Panc1 (cell line): ENCODE measurements at regions not wholly inside any gene's neighbourhood (a gene's known extent, or its start where the extent isn't known, plus 50 kb on each side); places are given as distances from the start of the nearest gene placed in this dataset.

ENCODE experiments used
- ATAC-seq: fragments of 200-7000 bp; cut with Tn5 transposase; 2 replicates; pipeline ENCODE4 v1.9.1; 2020; ENCODE audit warnings: mild to moderate bottlenecking, moderate library complexity
- BruUV-seq: library from RNA; stranded (reverse); fragments of 400-500 nt; replicated peaks from 2 replicates; lab custom pipeline; 2021; lab: Mats Ljungman, UMichigan
- CTCF ChIA-PET: fragments of 300-600 bp; sonication (Branson Sonifier 250); formaldehyde crosslinking; loops from one replicate; lab custom pipeline; 2022; ENCODE audit warnings: antibody characterized with exemption; lab: Charles Lee
- POLR2A ChIA-PET: fragments of 300-600 bp; sonication (Branson Sonifier 250); formaldehyde crosslinking; loops from one replicate; lab custom pipeline; 2022; ENCODE audit warnings: antibody characterized with exemption; lab: Charles Lee
- DNase-seq: peaks from one replicate; pipeline ENCODE4 v3.0.0-alpha.2; 2010; ENCODE audit warnings: low read depth, low spot score
- H3K27ac ChIP-seq: 2 replicates; pipeline ENCODE4 v1.5.1; 2011; ENCODE audit warnings: mild to moderate bottlenecking, low read length, inconsistent platforms
- H3K27me3 ChIP-seq: fragments of 200-500 bp; sonication (Bioruptor generic); 2 replicates; pipeline ENCODE4 v1.6.0; 2014; ENCODE audit warnings: low read length, inconsistent platforms; ENCODE audit not compliant: control insufficient read depth, insufficient read depth
- H3K36me3 ChIP-seq: fragments of 200-500 bp; sonication (Bioruptor generic); 2 replicates; pipeline ENCODE4 v1.5.1; 2014; ENCODE audit warnings: inconsistent platforms, mild to moderate bottlenecking, low read length, moderate library complexity; ENCODE audit not compliant: control insufficient read depth, insufficient read depth
- H3K4me1 ChIP-seq: 2 replicates; pipeline ENCODE4 v1.5.1; 2011; ENCODE audit warnings: inconsistent platforms, mild to moderate bottlenecking, low read length, moderate library complexity; ENCODE audit not compliant: control insufficient read depth, insufficient read depth
- H3K4me3 ChIP-seq, 2 experiments: 2 replicates each; pipeline ENCODE4 v1.5.1; 2011 to 2012; ENCODE audit warnings: low read depth in 2 of 2, low read length in 2 of 2, mild to moderate bottlenecking in 2 of 2, inconsistent platforms in 1 of 2, moderate library complexity in 1 of 2
- H3K9me3 ChIP-seq: fragments of 200-500 bp; sonication (Bioruptor generic); 2 replicates; pipeline ENCODE4 v1.5.1; 2014; ENCODE audit warnings: low read depth, mild to moderate bottlenecking, inconsistent platforms, low read length, moderate library complexity; ENCODE audit not compliant: control insufficient read depth, insufficient read depth
- CTCF ChIP-seq: fragments of 450-650 bp; IDR thresholded peaks from 2 replicates; pipeline ENCODE4 v1.5.1; 2017; ENCODE audit warnings: mild to moderate bottlenecking
- POLR2AphosphoS5 ChIP-seq: IDR thresholded peaks from 2 replicates; pipeline ENCODE4 v1.6.1; 2012; ENCODE audit warnings: mild to moderate bottlenecking, low read depth, low read length, moderate library complexity
- REST ChIP-seq, 2 experiments: IDR thresholded peaks; 2 replicates each; pipeline ENCODE4 v1.6.1; 2011 to 2012; ENCODE audit warnings: low read depth in 2 of 2, control low read depth in 1 of 2, low read length in 1 of 2, mild to moderate bottlenecking in 1 of 2, moderate library complexity in 1 of 2; ENCODE audit not compliant: insufficient read depth in 1 of 2
- SIN3A ChIP-seq: IDR thresholded peaks from 2 replicates; pipeline ENCODE4 v1.6.1; 2012; ENCODE audit warnings: low read depth, mild to moderate bottlenecking, low read length, moderate library complexity, borderline replicate concordance; ENCODE audit not compliant: insufficient read depth
- TCF7L2 ChIP-seq: IDR thresholded peaks from 2 replicates; pipeline ENCODE4 v1.6.1; 2011; ENCODE audit warnings: mild to moderate bottlenecking, low read depth, low read length, inconsistent platforms
- in situ Hi-C: cut with HindIII; loops from 2 replicates; pipeline ENCODE4 v1.10.0; 2016; ENCODE audit warnings: low sequenced_read_pairs, low pct_unique_long_range_greater_than_20kb
- intact Hi-C: fragments of 100-400 bp; cut with micrococcal nuclease; formaldehyde crosslinking; loops from one replicate; pipeline ENCODE4 v1.10.0; 2022; ENCODE audit not compliant: unreplicated experiment

GRCh38 chr13:50608370-50608769, 235.1 kb downstream of the DLEU7 start:
- no peak for DNase-seq
- BruUV-seq = no TSS peak
- no peak overlapping the region for H3K27ac ChIP-seq
- intact Hi-C loops (no loop called here), in situ Hi-C loops (no loop called here)
- no peaks in the 10 kb centered on the region for H3K9me3 ChIP-seq
- H3K36me3 ChIP-seq = no peaks in the 10 kb centered on the region
- ChIA-PET POLR2A (no interaction called here), CTCF (no interaction called here)
- no peak for TF ChIP-seq TCF7L2
- no peak for ATAC-seq
- no peak overlapping the region for H3K4me3 ChIP-seq
- H3K27me3 ChIP-seq = no peaks in the 10 kb centered on the region
- H3K4me1 ChIP-seq = no peaks in the 10 kb centered on the region

- no peaks in the 10 kb centered on the region for H3K4me1 ChIP-seq
- CTCF ChIA-PET = no interaction called here
- intact Hi-C loops = no loop called here
Observed at GRCh38 chr13:50609011-50609410, 234.5 kb downstream of the DLEU7 start.

More at GRCh38 chr13:50609011-50609410, 234.5 kb downstream of the DLEU7 start:
- TF ChIP-seq TCF7L2 (no peak), CTCF (no peak), REST (IDR thresholded peaks at IDR 0.05; ENCODE audit: insufficient read depth in 1 of 2, low read depth in 2 of 2, low read length in 1 of 2) (no peak), SIN3A (no peak), POLR2AphosphoS5 (no peak)
- H3K9me3 ChIP-seq = no peaks in the 10 kb centered on the region
- in situ Hi-C loops = no loop called here
- no peaks in the 10 kb centered on the region for H3K36me3 ChIP-seq
- no peaks in the 10 kb centered on the region for H3K27me3 ChIP-seq
- no peak for DNase-seq
- no peak overlapping the region for H3K27ac ChIP-seq
- H3K4me3 ChIP-seq = no peak overlapping the region
- BruUV-seq = no TSS peak
- no peak for ATAC-seq
- POLR2A ChIA-PET = no interaction called here
